GM18502 (cell line): ENCODE measurements at regions not wholly inside any gene's neighbourhood (a gene's known extent, or its start where the extent isn't known, plus 50 kb on each side); places are given as distances from the start of the nearest gene placed in this dataset.

Source experiments
- ATAC-seq: cut with Tn5 transposase; IDR thresholded peaks from one replicate; pipeline ENCODE4 v1.9.1; 2021; ENCODE audit warnings: mild to moderate bottlenecking; ENCODE audit not compliant: unreplicated experiment, poor library complexity

- no peak for ATAC-seq
Observed at GRCh38 chr2:55973673-55974072, 50.1 kb upstream of the EFEMP1 start.

- ATAC-seq = no peak
Observed at GRCh38 chr2:55976681-55977080, 53.1 kb upstream of the EFEMP1 start.

GRCh38 chr2:55985406-55985805 lies 61.8 kb upstream of the EFEMP1 start:
- ATAC-seq = peak; percentile 95

GRCh38 chr2:55986001-55986400 lies 62.4 kb upstream of the EFEMP1 start:
- no peak for ATAC-seq

GRCh38 chr2:55986700-55987440 lies 63.3 kb upstream of the EFEMP1 start:
- ATAC-seq = no peak

- ATAC-seq = no peak
Observed at GRCh38 chr2:55989405-55989804, 65.8 kb upstream of the EFEMP1 start.

- ATAC-seq = no peak
Observed at GRCh38 chr2:55992455-55992854, 68.9 kb upstream of the EFEMP1 start.

- ATAC-seq = no peak
Observed at GRCh38 chr2:55993685-55994084, 70.1 kb upstream of the EFEMP1 start.

- ATAC-seq = no peak
Observed at GRCh38 chr2:55995211-55995610, 71.6 kb upstream of the EFEMP1 start.

GRCh38 chr2:55995902-55996301 lies 72.3 kb upstream of the EFEMP1 start:
- ATAC-seq = no peak

- ATAC-seq = no peak
Observed at GRCh38 chr2:55999231-55999630, 75.6 kb upstream of the EFEMP1 start.

- ATAC-seq = no peak
Observed at GRCh38 chr2:55999790-56000189, 76.2 kb upstream of the EFEMP1 start.

- no peak for ATAC-seq
Observed at GRCh38 chr2:56001947-56002346, 78.4 kb upstream of the EFEMP1 start.

- ATAC-seq = no peak
Observed at GRCh38 chr2:56008661-56009431, 85.3 kb upstream of the EFEMP1 start.

GRCh38 chr2:56009758-56010458 lies 86.3 kb upstream of the EFEMP1 start:
- no peak for ATAC-seq

- ATAC-seq = no peak
Observed at GRCh38 chr2:56011624-56012023, 88.0 kb upstream of the EFEMP1 start.

- ATAC-seq = no peak
Observed at GRCh38 chr2:56012221-56012765, 88.7 kb upstream of the EFEMP1 start.

- ATAC-seq = no peak
Observed at GRCh38 chr2:56013475-56013874, 89.9 kb upstream of the EFEMP1 start.

- ATAC-seq = no peak
Observed at GRCh38 chr2:56014046-56014730, 90.6 kb upstream of the EFEMP1 start.

GRCh38 chr2:56015711-56016115 lies 92.1 kb upstream of the EFEMP1 start:
- ATAC-seq = no peak
